BJ (cell line): ENCODE measurements at regions not wholly inside any gene's neighbourhood (a gene's known extent, or its start where the extent isn't known, plus 50 kb on each side); places are given as distances from the start of the nearest gene placed in this dataset.

Source experiments
- CTCF ChIA-PET: fragments of 350-600 bp; formaldehyde crosslinking; extraction: SDS; loops from one replicate; lab custom pipeline; 2021; ENCODE audit warnings: antibody characterized with exemption, inconsistent platforms; lab: Yijun Ruan, JAX
- POLR2A ChIA-PET: fragments of 300-600 bp; sonication (Branson Sonifier 250); formaldehyde crosslinking; extraction: SDS; loops from one replicate; lab custom pipeline; 2021; ENCODE audit warnings: antibody characterized with exemption; lab: Charles Lee
- DNase-seq: peaks from one replicate; pipeline ENCODE4 v3.0.0-alpha.2; 2011; ENCODE audit warnings: low read depth
- H3K27me3 ChIP-seq: 2 replicates; pipeline ENCODE4 v1.6.0; 2011; ENCODE audit warnings: low read length; ENCODE audit not compliant: control insufficient read depth, insufficient read depth
- H3K36me3 ChIP-seq: 2 replicates; pipeline ENCODE4 v1.5.1; 2011; ENCODE audit warnings: low read length; ENCODE audit not compliant: control insufficient read depth, insufficient read depth
- H3K4me3 ChIP-seq: 2 replicates; pipeline ENCODE4 v1.5.1; 2011; ENCODE audit warnings: low read depth, mild to moderate bottlenecking, control low read depth, low read length
- CTCF ChIP-seq: IDR thresholded peaks from 2 replicates; pipeline ENCODE4 v1.5.1; 2011; ENCODE audit warnings: low read depth, mild to moderate bottlenecking, control low read depth, inconsistent platforms, low read length, moderate library complexity; ENCODE audit not compliant: insufficient read depth

GRCh38 chr7:108869070-108869469 is 299.4 kb downstream of the DNAJB9 start:
- ChIA-PET POLR2A (no interaction called here), CTCF (no interaction called here)
- no peak for DNase-seq
- no peaks in the 10 kb centered on the region for H3K27me3 ChIP-seq
- no peaks in the 10 kb centered on the region for H3K36me3 ChIP-seq
- H3K4me3 ChIP-seq = no peak overlapping the region
- no peak for TF ChIP-seq CTCF

GRCh38 chr7:108875139-108875538 is 305.5 kb downstream of the DNAJB9 start:
- Histone ChIP-seq H3K36me3 (no peaks in the 10 kb centered on the region), H3K27me3 (no peaks in the 10 kb centered on the region), H3K4me3 (no peak overlapping the region)
- DNase-seq = no peak
- ChIA-PET POLR2A (no interaction called here), CTCF (no interaction called here)
- 0 out of 2 replicates have a peak, but pooled peaks have one; percentile 3 for TF ChIP-seq CTCF

GRCh38 chr7:108890862-108891261 is 321.2 kb downstream of the DNAJB9 start:
- Histone ChIP-seq H3K4me3 (no peak overlapping the region), H3K36me3 (no peaks in the 10 kb centered on the region), H3K27me3 (no peaks in the 10 kb centered on the region)
- POLR2A ChIA-PET = no interaction called here
- CTCF ChIA-PET = no interaction called here
- TF ChIP-seq CTCF = no peak
- no peak for DNase-seq

- Histone ChIP-seq H3K4me3 (no peak overlapping the region), H3K27me3 (no peaks in the 10 kb centered on the region), H3K36me3 (no peaks in the 10 kb centered on the region)
- no peak for TF ChIP-seq CTCF
- ChIA-PET CTCF (no interaction called here), POLR2A (no interaction called here)
- no peak for DNase-seq
Measured at GRCh38 chr7:108908456-108908855, 338.8 kb downstream of the DNAJB9 start.

- TF ChIP-seq CTCF = no peak
- POLR2A ChIA-PET = no interaction called here
- no peak for DNase-seq
- Histone ChIP-seq H3K27me3 (no peaks in the 10 kb centered on the region), H3K4me3 (no peak overlapping the region), H3K36me3 (no peaks in the 10 kb centered on the region)
- CTCF ChIA-PET = no interaction called here
Measured at GRCh38 chr7:108911016-108911415, 341.3 kb downstream of the DNAJB9 start.
